C4-2B (cell line): ENCODE measurements at regions not wholly inside any gene's neighbourhood (a gene's known extent, or its start where the extent isn't known, plus 50 kb on each side); places are given as distances from the start of the nearest gene placed in this dataset.

ENCODE experiments used
- ZFX ChIP-seq: fragments of 450-650 bp; IDR thresholded peaks from 2 replicates; pipeline ENCODE4 v1.6.1; 2017
- TF ChIP-seq, protein P1 (sequence below): fragments of 450-650 bp; conservative IDR thresholded peaks from 2 replicates; pipeline ENCODE4 v1.5.1; 2017; ENCODE audit warnings: mild to moderate bottlenecking

DNA sequence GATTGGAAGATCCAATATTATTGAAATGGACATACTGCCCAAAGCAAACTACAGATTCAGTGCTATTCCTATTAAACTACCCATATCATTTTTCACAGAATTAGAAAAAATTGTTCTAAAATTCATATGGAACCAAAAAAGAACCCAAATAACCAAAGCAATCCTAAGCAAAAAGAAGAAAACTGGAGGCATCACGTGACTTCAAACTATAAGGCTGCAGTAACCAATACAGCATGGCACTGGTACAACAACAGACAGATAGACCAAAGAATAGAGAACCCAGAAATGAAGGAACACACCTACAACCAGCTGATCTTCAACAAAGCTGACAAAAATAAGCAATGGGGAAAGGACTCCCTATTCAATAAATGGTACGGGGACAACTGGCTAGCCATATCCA is 765.4 kb downstream of the SORCS3 start:
- TF ChIP-seq, protein P1, sequence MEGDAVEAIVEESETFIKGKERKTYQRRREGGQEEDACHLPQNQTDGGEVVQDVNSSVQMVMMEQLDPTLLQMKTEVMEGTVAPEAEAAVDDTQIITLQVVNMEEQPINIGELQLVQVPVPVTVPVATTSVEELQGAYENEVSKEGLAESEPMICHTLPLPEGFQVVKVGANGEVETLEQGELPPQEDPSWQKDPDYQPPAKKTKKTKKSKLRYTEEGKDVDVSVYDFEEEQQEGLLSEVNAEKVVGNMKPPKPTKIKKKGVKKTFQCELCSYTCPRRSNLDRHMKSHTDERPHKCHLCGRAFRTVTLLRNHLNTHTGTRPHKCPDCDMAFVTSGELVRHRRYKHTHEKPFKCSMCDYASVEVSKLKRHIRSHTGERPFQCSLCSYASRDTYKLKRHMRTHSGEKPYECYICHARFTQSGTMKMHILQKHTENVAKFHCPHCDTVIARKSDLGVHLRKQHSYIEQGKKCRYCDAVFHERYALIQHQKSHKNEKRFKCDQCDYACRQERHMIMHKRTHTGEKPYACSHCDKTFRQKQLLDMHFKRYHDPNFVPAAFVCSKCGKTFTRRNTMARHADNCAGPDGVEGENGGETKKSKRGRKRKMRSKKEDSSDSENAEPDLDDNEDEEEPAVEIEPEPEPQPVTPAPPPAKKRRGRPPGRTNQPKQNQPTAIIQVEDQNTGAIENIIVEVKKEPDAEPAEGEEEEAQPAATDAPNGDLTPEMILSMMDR, result no peak
- TF ChIP-seq ZFX, result no peak
